GM12878 (cell line): ENCODE measurements at regions not wholly inside any gene's neighbourhood (a gene's known extent, or its start where the extent isn't known, plus 50 kb on each side); places are given as distances from the start of the nearest gene placed in this dataset.

ENCODE experiments used
- ATAC-seq: fragments of 200-7000 bp; cut with Tn5 transposase; 3 replicates; pipeline ENCODE4 v1.9.1; 2020; ENCODE audit warnings: mild to moderate bottlenecking, moderate library complexity
- BruUV-seq: library from RNA; stranded (reverse); fragments of 400-500 nt; replicated peaks from 2 replicates; lab custom pipeline; 2021; lab: Mats Ljungman, UMichigan
- CTCF ChIA-PET: fragments of 300-600 bp; sonication (Branson Sonifier 250); formaldehyde crosslinking; extraction: SDS; loops from one replicate; lab custom pipeline; 2021; ENCODE audit warnings: inconsistent platforms; lab: Yijun Ruan, JAX
- POLR2A ChIA-PET: fragments of 350-600 bp; formaldehyde crosslinking; extraction: SDS; loops from one replicate; lab custom pipeline; 2021; ENCODE audit warnings: inconsistent platforms; lab: Charles Lee
- RAD21 ChIA-PET: fragments of 300-600 bp; sonication (Branson Sonifier 250); formaldehyde crosslinking; loops from one replicate; lab custom pipeline; 2023; ENCODE audit warnings: antibody characterized with exemption; ENCODE audit not compliant: unreplicated experiment; lab: Charles Lee
- SMC1A ChIA-PET: fragments of 300-600 bp; sonication (Branson Sonifier 250); formaldehyde crosslinking; loops from one replicate; lab custom pipeline; 2023; ENCODE audit not compliant: unreplicated experiment, uncharacterized antibody; lab: Charles Lee
- DNase-seq: peaks from one replicate; pipeline ENCODE4 v3.0.0-alpha.2; 2011; ENCODE audit warnings: low read depth, low spot score
- FAIRE-seq: peaks from 3 replicates; lab custom pipeline; 2011; peaks lifted over from hg19 to GRCh38; lab: Jason Lieb, UNC
- H2AFZ ChIP-seq: 2 replicates; pipeline ENCODE4 v1.6.0; 2011; ENCODE audit warnings: low read depth, low read length, control low read depth; ENCODE audit not compliant: control insufficient read depth
- H3K27ac ChIP-seq: 2 replicates; pipeline ENCODE4 v1.5.1; 2011; ENCODE audit warnings: control low read depth; ENCODE audit not compliant: control insufficient read depth, insufficient read depth
- H3K27me3 ChIP-seq, 2 experiments: replicated peaks in 1 of 2; 2 replicates each; pipeline versions ENCODE4 v1.6.0 to v1.6.1; 2011; ENCODE audit warnings: low read length in 1 of 2; ENCODE audit not compliant: control insufficient read depth in 2 of 2, insufficient read depth in 2 of 2
- H3K36me3 ChIP-seq, 2 experiments: 2 replicates each; pipeline ENCODE4 v1.5.1; 2011; ENCODE audit warnings: low read length in 1 of 2; ENCODE audit not compliant: control insufficient read depth in 2 of 2, insufficient read depth in 2 of 2
- H3K4me1 ChIP-seq: 2 replicates; pipeline ENCODE4 v1.6.1; 2011; ENCODE audit warnings: mild to moderate bottlenecking, low read length, moderate library complexity, mixed read lengths; ENCODE audit not compliant: control insufficient read depth, insufficient read depth
- H3K4me2 ChIP-seq: 2 replicates; pipeline ENCODE4 v1.6.0; 2011; ENCODE audit warnings: control low read depth; ENCODE audit not compliant: control insufficient read depth, insufficient read depth
- H3K4me3 ChIP-seq: fragments of 200-600 bp; sonication (generic); 2 replicates; pipeline ENCODE4 v1.5.1; 2016
- H3K79me2 ChIP-seq: 2 replicates; pipeline ENCODE4 v1.6.0; 2011; ENCODE audit warnings: low read length; ENCODE audit not compliant: control insufficient read depth, insufficient read depth
- H3K9ac ChIP-seq: 2 replicates; pipeline ENCODE4 v1.8.0; 2011; ENCODE audit warnings: low read length, control low read depth, mixed read lengths; ENCODE audit not compliant: control insufficient read depth, insufficient read depth
- H3K9me3 ChIP-seq: replicated peaks from 3 replicates; pipeline ENCODE4 v1.5.1; 2011; ENCODE audit warnings: mild to moderate bottlenecking, low read length; ENCODE audit not compliant: control insufficient read depth, insufficient read depth
- H4K20me1 ChIP-seq: 2 replicates; pipeline ENCODE4 v1.6.0; 2011; ENCODE audit not compliant: control insufficient read depth, insufficient read depth
- BHLHE40 ChIP-seq, 2 experiments: fragments of 450-650 bp in 1 of 2; IDR thresholded peaks; 2 replicates each; pipeline ENCODE4 v1.6.1; 2011 to 2017; ENCODE audit warnings: low read depth in 2 of 2, borderline replicate concordance in 1 of 2, improper control_type of control experiment in 1 of 2, low read length in 1 of 2, mild to moderate bottlenecking in 1 of 2
- CBX3 ChIP-seq: fragments of 200-600 bp; sonication (generic); IDR thresholded peaks from 2 replicates; pipeline ENCODE4 v1.6.1; 2016; ENCODE audit warnings: low read depth, borderline replicate concordance
- CHD4 ChIP-seq: fragments of 200-600 bp; sonication (generic); IDR thresholded peaks from 2 replicates; pipeline ENCODE4 v1.6.1; 2016; ENCODE audit warnings: mild to moderate bottlenecking
- EP300 ChIP-seq, 2 experiments: fragments of 150-350 bp in 1 of 2; IDR thresholded peaks; 2 replicates each; pipeline ENCODE4 v1.6.1; 2011 to 2012; ENCODE audit warnings: low read depth in 2 of 2, low read length in 2 of 2, borderline replicate concordance in 1 of 2, improper control_type of control experiment in 1 of 2, inconsistent platforms in 1 of 2; ENCODE audit not compliant: control insufficient read depth in 1 of 2
- ESRRA ChIP-seq: IDR thresholded peaks from 2 replicates; pipeline ENCODE4 v1.6.1; 2012; ENCODE audit warnings: mild to moderate bottlenecking, low read length, improper control_type of control experiment
- EZH2 ChIP-seq: IDR thresholded peaks from 2 replicates; pipeline ENCODE4 v1.6.1; 2012; ENCODE audit warnings: low read depth, mild to moderate bottlenecking, control low read depth, inconsistent platforms, low read length, borderline replicate concordance; ENCODE audit not compliant: control insufficient read depth
- GABPA ChIP-seq: IDR thresholded peaks from 2 replicates; pipeline ENCODE4 v1.6.1; 2014; ENCODE audit warnings: antibody characterized with exemption, low read depth, mild to moderate bottlenecking, inconsistent platforms
- JUNB ChIP-seq: IDR thresholded peaks from 2 replicates; pipeline ENCODE4 v1.6.1; 2016; ENCODE audit warnings: antibody characterized with exemption, mild to moderate bottlenecking
- POLR2AphosphoS2 ChIP-seq: IDR thresholded peaks from 2 replicates; pipeline ENCODE4 v1.6.1; 2011; ENCODE audit warnings: low read depth, mild to moderate bottlenecking, low read length, improper control_type of control experiment, moderate library complexity
- SMARCA5 ChIP-seq: fragments of 450-650 bp; IDR thresholded peaks from 2 replicates; pipeline ENCODE4 v1.6.1; 2017; ENCODE audit warnings: mild to moderate bottlenecking
- SUZ12 ChIP-seq: fragments of 200-600 bp; sonication (generic); IDR thresholded peaks from one replicate; pipeline ENCODE4 v1.6.1; 2018; ENCODE audit warnings: antibody characterized with exemption, mild to moderate bottlenecking; ENCODE audit not compliant: unreplicated experiment
- USF2 ChIP-seq: IDR thresholded peaks from 2 replicates; pipeline ENCODE4 v1.6.1; 2011; ENCODE audit warnings: low read depth, low read length, improper control_type of control experiment, borderline replicate concordance
- YY1 ChIP-seq: IDR thresholded peaks from 2 replicates; pipeline ENCODE4 v1.6.1; 2011; ENCODE audit warnings: low read depth, mild to moderate bottlenecking, low read length
- ZBED1 ChIP-seq: IDR thresholded peaks from 2 replicates; pipeline ENCODE4 v1.6.1; 2016; ENCODE audit warnings: borderline replicate concordance
- whole genome bisulfite sequencing: methylation state at CpG from one replicate; pipeline ENCODE4 v1.1.6; 2016; ENCODE audit warnings: low lambda C conversion rate; ENCODE audit not compliant: insufficient replicate concordance, insufficient coverage; ENCODE audit errors: missing lambda C conversion rate; 5-methylcytosine and 5-hydroxymethylcytosine counted together
- in situ Hi-C: fragments of 300-500 bp; cut with MboI; formaldehyde crosslinking; loops from 9 replicates; pipeline ENCODE4 v1.14.3; 2018; ENCODE audit warnings: mixed read lengths
- intact Hi-C: fragments of 100-400 bp; cut with micrococcal nuclease; formaldehyde crosslinking; loops from one replicate; pipeline ENCODE4 v1.14.2; 2022; ENCODE audit not compliant: unreplicated experiment

- WGBS = 29% methylated on average over 5 of the region's 5 CpGs
- Histone ChIP-seq H3K27me3 (no peaks in the 10 kb centered on the region; a peak in 3 of 4 replicates), H3K9me3 (no peaks in the 10 kb centered on the region), H2AFZ (no peak overlapping the region), H3K27ac (no peak overlapping the region), H3K4me3 (no peak overlapping the region), H3K9ac (no peak overlapping the region), H4K20me1 (no peaks in the 10 kb centered on the region), H3K79me2 (no peaks in the 10 kb centered on the region), H3K4me2 (no peak overlapping the region), H3K4me1 (no peaks in the 10 kb centered on the region), H3K36me3 (no peaks in the 10 kb centered on the region)
- ATAC-seq = no peak
- ChIA-PET POLR2A (no interaction called here), SMC1A (interaction anchor here (0.5 kb wide), 1 partner anchor 280 kb away, joined by 3 read pairs; no protein-coding TSS in a partner anchor), RAD21 (interaction anchor here (2.0 kb wide), 1 partner anchor 264 kb away, joined by 6 read pairs; no protein-coding TSS in a partner anchor), CTCF (interaction anchor here (1.6 to 1.9 kb wide), 3 partner anchors 26 to 264 kb away, joined by 4 to 5 read pairs (median 5); no protein-coding TSS in a partner anchor)
- in situ Hi-C loops = no loop called here
- TF ChIP-seq ESRRA = no peak
- no peak for TF ChIP-seq CBX3
- no peak for TF ChIP-seq ZBED1
- TF ChIP-seq GABPA = no peak
- TF ChIP-seq SUZ12 = no peak
- TF ChIP-seq USF2 = no peak
- no peak for TF ChIP-seq BHLHE40 (IDR thresholded peaks at IDR 0.05; ENCODE audit: borderline replicate concordance in 1 of 2, low read depth in 2 of 2, low read length in 1 of 2)
- no peak for TF ChIP-seq CHD4
- no peak for TF ChIP-seq EZH2
- TF ChIP-seq SMARCA5 = no peak
- TF ChIP-seq JUNB = no peak
- no peak for TF ChIP-seq YY1
- no peak for TF ChIP-seq EP300 (IDR thresholded peaks at IDR 0.05; ENCODE audit: borderline replicate concordance in 1 of 2, control insufficient read depth in 1 of 2, low read depth in 2 of 2, low read length in 2 of 2)
- TF ChIP-seq POLR2AphosphoS2 = no peak
- no peak for DNase-seq
- no peak for FAIRE-seq
- intact Hi-C loops = loop anchor here (10.0 kb wide), 1 partner anchor 825 kb away; no protein-coding TSS in a partner anchor
- no TSS peak for BruUV-seq
Measured at GRCh38 chr18:70459731-70460130, 170.9 kb downstream of the SOCS6 start.
